Hepatocyte (in vitro differentiated cells): ENCODE measurements at regions not wholly inside any gene's neighbourhood (a gene's known extent, or its start where the extent isn't known, plus 50 kb on each side); places are given as distances from the start of the nearest gene placed in this dataset.

Experiments
- EZH2 ChIP-seq: fragments of 200-600 bp; sonication (generic); IDR thresholded peaks from 2 replicates; pipeline ENCODE4 v1.6.1; 2016; ENCODE audit warnings: antibody characterized with exemption, mild to moderate bottlenecking, borderline replicate concordance
- TF ChIP-seq, protein P1 (sequence below): fragments of 200-600 bp; sonication (generic); IDR thresholded peaks from 2 replicates; pipeline ENCODE4 v1.5.1; 2016; ENCODE audit warnings: antibody characterized with exemption, mild to moderate bottlenecking; ENCODE audit not compliant: poor library complexity

- TF ChIP-seq, protein P1, sequence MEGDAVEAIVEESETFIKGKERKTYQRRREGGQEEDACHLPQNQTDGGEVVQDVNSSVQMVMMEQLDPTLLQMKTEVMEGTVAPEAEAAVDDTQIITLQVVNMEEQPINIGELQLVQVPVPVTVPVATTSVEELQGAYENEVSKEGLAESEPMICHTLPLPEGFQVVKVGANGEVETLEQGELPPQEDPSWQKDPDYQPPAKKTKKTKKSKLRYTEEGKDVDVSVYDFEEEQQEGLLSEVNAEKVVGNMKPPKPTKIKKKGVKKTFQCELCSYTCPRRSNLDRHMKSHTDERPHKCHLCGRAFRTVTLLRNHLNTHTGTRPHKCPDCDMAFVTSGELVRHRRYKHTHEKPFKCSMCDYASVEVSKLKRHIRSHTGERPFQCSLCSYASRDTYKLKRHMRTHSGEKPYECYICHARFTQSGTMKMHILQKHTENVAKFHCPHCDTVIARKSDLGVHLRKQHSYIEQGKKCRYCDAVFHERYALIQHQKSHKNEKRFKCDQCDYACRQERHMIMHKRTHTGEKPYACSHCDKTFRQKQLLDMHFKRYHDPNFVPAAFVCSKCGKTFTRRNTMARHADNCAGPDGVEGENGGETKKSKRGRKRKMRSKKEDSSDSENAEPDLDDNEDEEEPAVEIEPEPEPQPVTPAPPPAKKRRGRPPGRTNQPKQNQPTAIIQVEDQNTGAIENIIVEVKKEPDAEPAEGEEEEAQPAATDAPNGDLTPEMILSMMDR: no peak
- no peak for TF ChIP-seq EZH2
Observed at GRCh38 chr11:134538742-134539141, 126.7 kb upstream of the B3GAT1 start.
